Dermis microvascular lymphatic vessel endothelial cell (primary cell): ENCODE measurements at regions not wholly inside any gene's neighbourhood (a gene's known extent, or its start where the extent isn't known, plus 50 kb on each side); places are given as distances from the start of the nearest gene placed in this dataset.
"Not testable (repeated sequence)": the region's sequence is repeated elsewhere in the genome, so short reads cannot be mapped to it uniquely, and the experiment has no call there.

Source experiments
- DNase-seq, 2 donors: peaks; one replicate each; pipeline versions ENCODE4 v3.0.0 to v3.0.0-alpha.2; 2010; ENCODE audit warnings: low read depth in 2 of 2

GRCh38 chr10:4902571-4903011 lies 60.6 kb upstream of the AKR1C1 start:
- peak; percentile 67 to 75 for DNase-seq

GRCh38 chr10:4903126-4903525 lies 60.1 kb upstream of the AKR1C1 start:
- not testable (repeated sequence) for DNase-seq

GRCh38 chr10:4903675-4904074 lies 59.5 kb upstream of the AKR1C1 start:
- DNase-seq: not testable (repeated sequence)

- no peak for DNase-seq
These were observed 54.1 kb upstream of the AKR1C1 start for GRCh38 chr10:4909118-4909517.
